K562 (cell line): ENCODE measurements at regions not wholly inside any gene's neighbourhood (a gene's known extent, or its start where the extent isn't known, plus 50 kb on each side); places are given as distances from the start of the nearest gene placed in this dataset.

Source experiments
- ATAC-seq: fragments of 200-7000 bp; cut with Tn5 transposase; 3 replicates; pipeline ENCODE4 v1.9.1; 2020; ENCODE audit warnings: moderate library complexity
- BruUV-seq: library from RNA; stranded (reverse); fragments of 400-500 nt; replicated peaks from 2 replicates; lab custom pipeline; 2021; lab: Mats Ljungman, UMichigan
- CTCF ChIA-PET: fragments of 300-600 bp; formaldehyde crosslinking; extraction: SDS; loops from one replicate; lab custom pipeline; 2021; ENCODE audit warnings: low intra/inter-chr PET ratio; lab: Yijun Ruan, JAX
- POLR2A ChIA-PET: fragments of 300-600, 350-650 bp; sonication (Branson Sonifier 250); formaldehyde crosslinking; extraction: SDS; loops from one replicate; lab custom pipeline; 2021; ENCODE audit warnings: antibody characterized with exemption, inconsistent platforms; lab: Yijun Ruan, JAX
- DNase-seq, 4 experiments: peaks; one replicate each; pipeline versions ENCODE4 v3.0.0 to v3.0.0-alpha.2; 2011 to 2018; ENCODE audit warnings: low spot score in 3 of 4, mixed read lengths in 3 of 4; ENCODE audit errors: extremely low read depth in 1 of 4
- FAIRE-seq: peaks from 2 replicates; lab custom pipeline; 2011; peaks lifted over from hg19 to GRCh38; lab: Jason Lieb, UNC
- H2AFZ ChIP-seq: 2 replicates; pipeline ENCODE4 v1.6.0; 2011; ENCODE audit warnings: low read depth, low read length, control low read depth, inconsistent platforms
- H3K27ac ChIP-seq: fragments of 200-600 bp; 3 replicates; pipeline ENCODE4 v1.8.0; 2011; ENCODE audit warnings: low read depth, mild to moderate bottlenecking, control low read depth, inconsistent platforms, low read length, moderate library complexity, mixed read lengths; ENCODE audit errors: extremely low read depth
- H3K27me3 ChIP-seq, 2 experiments: fragments of 300-600 bp in 1 of 2; 2 replicates in 1 of 2; 3 replicates in 1 of 2; pipeline versions ENCODE4 v1.6.0 to v1.8.0; 2011; ENCODE audit warnings: inconsistent platforms in 2 of 2, low read length in 2 of 2, mild to moderate bottlenecking in 1 of 2, mixed read lengths in 1 of 2, moderate library complexity in 1 of 2; ENCODE audit not compliant: control insufficient read depth in 2 of 2, insufficient read depth in 2 of 2
- H3K36me3 ChIP-seq: fragments of 300-600 bp; 3 replicates; pipeline ENCODE4 v1.8.0; 2011; ENCODE audit warnings: mild to moderate bottlenecking, low read length, inconsistent platforms; ENCODE audit not compliant: control insufficient read depth, insufficient read depth
- H3K4me1 ChIP-seq, 2 experiments: fragments of 200-600 bp in 1 of 2; replicated peaks in 1 of 2; 2 replicates in 1 of 2; 3 replicates in 1 of 2; pipeline versions ENCODE4 v1.5.1 to v1.8.0; 2011; ENCODE audit warnings: inconsistent platforms in 2 of 2, low read length in 2 of 2, mild to moderate bottlenecking in 1 of 2, mixed read lengths in 1 of 2, moderate library complexity in 1 of 2; ENCODE audit not compliant: control insufficient read depth in 2 of 2, insufficient read depth in 2 of 2
- H3K4me2 ChIP-seq: 2 replicates; pipeline ENCODE4 v1.6.1; 2011; ENCODE audit warnings: low read length, control low read depth, inconsistent platforms, mixed read lengths; ENCODE audit not compliant: insufficient read depth
- H3K4me3 ChIP-seq: fragments of 200-600 bp; sonication (generic), shearing (Covaris generic); 2 replicates; pipeline ENCODE4 v1.5.1; 2016; ENCODE audit warnings: control low read depth, inconsistent platforms
- H3K79me2 ChIP-seq: fragments of 200-600 bp; 3 replicates; pipeline ENCODE4 v1.8.0; 2011; ENCODE audit warnings: low read length, inconsistent platforms; ENCODE audit not compliant: control insufficient read depth, insufficient read depth
- H3K9ac ChIP-seq, 2 experiments: 2 replicates each; pipeline versions ENCODE4 v1.6.0 to v1.6.1; 2011; ENCODE audit warnings: low read depth in 2 of 2, low read length in 2 of 2, control low read depth in 1 of 2, inconsistent platforms in 1 of 2, mild to moderate bottlenecking in 1 of 2, mixed read lengths in 1 of 2; ENCODE audit not compliant: insufficient read depth in 1 of 2
- H3K9me1 ChIP-seq: one replicate; pipeline ENCODE4 v1.6.0; 2011; ENCODE audit warnings: inconsistent platforms, mild to moderate bottlenecking, low read length, moderate library complexity; ENCODE audit not compliant: control insufficient read depth, insufficient read depth
- H3K9me3 ChIP-seq: replicated peaks from 2 replicates; pipeline ENCODE4 v1.5.1; 2011; ENCODE audit warnings: low read depth, low read length, inconsistent platforms; ENCODE audit not compliant: control insufficient read depth, insufficient read depth
- H4K20me1 ChIP-seq: replicated peaks from 2 replicates; pipeline ENCODE4 v1.6.1; 2011; ENCODE audit warnings: low read length, inconsistent platforms, mixed read lengths; ENCODE audit not compliant: control insufficient read depth, insufficient read depth
- MED1 ChIP-seq: sonication (generic); formaldehyde crosslinking; IDR thresholded peaks from 2 replicates; pipeline ENCODE4 v1.8.1; 2023; ENCODE audit warnings: missing genetic modification reagents, borderline replicate concordance
- ZFX ChIP-seq: sonication (generic); formaldehyde crosslinking; IDR thresholded peaks from 2 replicates; pipeline ENCODE4 v1.8.0; 2022; ENCODE audit warnings: mild to moderate bottlenecking, missing genetic modification reagents, moderate library complexity
- ZNF778 ChIP-seq: fragments of 450-650 bp; formaldehyde crosslinking; IDR thresholded peaks from 2 replicates; pipeline ENCODE4 v1.4.0; 2020; ENCODE audit warnings: mild to moderate bottlenecking, moderate library complexity
- WGBS: fragments of 100-300 bp; shearing (Covaris generic); methylation state at CpG from one replicate; pipeline ENCODE4 v1.1.6; 2016; ENCODE audit warnings: low coverage, mixed read lengths; ENCODE audit not compliant: insufficient coverage; ENCODE audit errors: missing lambda C conversion rate; 5-methylcytosine and 5-hydroxymethylcytosine counted together
- in situ Hi-C: fragments of 300-500 bp; cut with MboI; formaldehyde crosslinking; loops from 4 replicates; pipeline ENCODE4 v1.15.0; 2018; ENCODE audit warnings: inconsistent platforms, mixed read lengths
- intact Hi-C: fragments of 100-400 bp; cut with micrococcal nuclease; formaldehyde crosslinking; loops from 2 replicates; pipeline ENCODE4 v1.14.2; 2022
- TF ChIP-seq, protein P1 (sequence below), 3 experiments: IDR thresholded peaks in 2 of 3; conservative IDR thresholded peaks in 1 of 3; 2 replicates each; pipeline ENCODE4 v1.5.1; 2011 to 2012; ENCODE audit warnings: low read length in 3 of 3, mild to moderate bottlenecking in 3 of 3, control low read depth in 2 of 3, improper control_type of control experiment in 1 of 3, inconsistent platforms in 1 of 3, low read depth in 1 of 3, mixed read lengths in 1 of 3, moderate library complexity in 1 of 3; ENCODE audit not compliant: insufficient read depth in 2 of 3

DNA sequence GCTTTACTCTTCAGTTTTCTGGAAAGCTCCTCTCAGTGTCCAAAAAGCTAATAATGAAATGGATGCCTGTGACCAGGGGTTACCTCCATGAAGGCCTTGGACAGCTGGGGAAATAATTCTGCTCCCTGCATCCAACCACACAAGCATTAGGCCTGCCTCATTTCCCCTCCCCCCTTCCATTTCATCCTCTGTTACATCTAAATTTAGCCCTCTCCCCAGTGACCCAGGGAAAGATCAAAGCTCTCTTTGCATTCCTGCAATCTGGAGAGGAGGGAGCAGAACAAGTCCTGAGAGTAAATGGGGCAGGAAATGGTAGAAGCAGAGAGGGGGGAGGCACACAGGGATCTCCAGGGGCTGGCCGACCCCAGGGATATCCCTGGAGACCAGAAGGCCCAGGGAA is 452.7 kb downstream of the TSHZ3 start:
- FAIRE-seq (no peak), DNase-seq (no peak), ATAC-seq (no peak)
- H3K36me3 ChIP-seq, result no peaks in the 10 kb centered on the region
- no peaks in the 10 kb centered on the region for H3K27me3 ChIP-seq
- intact Hi-C loops (no loop called here), in situ Hi-C loops (no loop called here)
- H3K9me1 ChIP-seq, result no peaks in the 10 kb centered on the region
- no peaks in the 10 kb centered on the region for H3K9me3 ChIP-seq
- no peak overlapping the region for H3K4me3 ChIP-seq
- TF ChIP-seq MED1 (CRISPR knock-in tag) (no peak), ZFX (no peak)
- H3K4me2 ChIP-seq, result no peak overlapping the region
- ChIA-PET POLR2A (no interaction called here), CTCF (no interaction called here)
- no peak overlapping the region for H2AFZ ChIP-seq
- H3K4me1 ChIP-seq, result no peaks in the 10 kb centered on the region
- BruUV-seq, result no TSS peak
- H3K9ac ChIP-seq, result no peak overlapping the region
- H3K79me2 ChIP-seq, result no peaks in the 10 kb centered on the region
- no peaks in the 10 kb centered on the region for H4K20me1 ChIP-seq
- WGBS, result 0% methylated on average over 1 of the region's 1 CpG
- H3K27ac ChIP-seq, result no peak overlapping the region

DNA sequence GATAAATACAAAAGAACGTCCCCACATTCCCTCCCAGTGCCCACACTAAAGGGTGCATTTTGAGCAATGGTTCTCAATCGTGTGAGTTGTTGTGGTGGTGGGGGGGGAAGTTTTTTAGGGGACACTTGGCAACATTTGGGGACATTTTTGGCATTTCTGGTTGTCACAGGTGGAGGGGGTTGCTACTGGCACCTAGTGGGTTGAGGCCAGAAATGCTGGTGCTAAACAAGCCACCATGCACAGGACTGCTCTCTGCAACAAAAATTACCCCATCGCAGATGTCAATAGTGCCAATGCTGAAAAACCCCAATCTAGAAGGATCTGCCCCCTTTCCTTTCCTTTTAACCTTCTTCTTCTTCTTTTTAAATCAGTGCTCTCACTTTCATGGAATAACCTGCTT is 453.3 kb downstream of the TSHZ3 start:
- Histone ChIP-seq H3K9me1 (no peaks in the 10 kb centered on the region), H3K36me3 (no peaks in the 10 kb centered on the region), H3K27ac (no peak overlapping the region), H3K4me1 (no peaks in the 10 kb centered on the region), H4K20me1 (no peaks in the 10 kb centered on the region), H3K9me3 (no peaks in the 10 kb centered on the region), H3K4me3 (no peak overlapping the region), H3K9ac (no peak overlapping the region), H3K4me2 (no peak overlapping the region)
- CTCF ChIA-PET, result no interaction called here
- 0% methylated on average over 3 of the region's 3 CpGs for WGBS
- intact Hi-C loops, result no loop called here
- BruUV-seq, result no TSS peak
- TF ChIP-seq, protein P1, sequence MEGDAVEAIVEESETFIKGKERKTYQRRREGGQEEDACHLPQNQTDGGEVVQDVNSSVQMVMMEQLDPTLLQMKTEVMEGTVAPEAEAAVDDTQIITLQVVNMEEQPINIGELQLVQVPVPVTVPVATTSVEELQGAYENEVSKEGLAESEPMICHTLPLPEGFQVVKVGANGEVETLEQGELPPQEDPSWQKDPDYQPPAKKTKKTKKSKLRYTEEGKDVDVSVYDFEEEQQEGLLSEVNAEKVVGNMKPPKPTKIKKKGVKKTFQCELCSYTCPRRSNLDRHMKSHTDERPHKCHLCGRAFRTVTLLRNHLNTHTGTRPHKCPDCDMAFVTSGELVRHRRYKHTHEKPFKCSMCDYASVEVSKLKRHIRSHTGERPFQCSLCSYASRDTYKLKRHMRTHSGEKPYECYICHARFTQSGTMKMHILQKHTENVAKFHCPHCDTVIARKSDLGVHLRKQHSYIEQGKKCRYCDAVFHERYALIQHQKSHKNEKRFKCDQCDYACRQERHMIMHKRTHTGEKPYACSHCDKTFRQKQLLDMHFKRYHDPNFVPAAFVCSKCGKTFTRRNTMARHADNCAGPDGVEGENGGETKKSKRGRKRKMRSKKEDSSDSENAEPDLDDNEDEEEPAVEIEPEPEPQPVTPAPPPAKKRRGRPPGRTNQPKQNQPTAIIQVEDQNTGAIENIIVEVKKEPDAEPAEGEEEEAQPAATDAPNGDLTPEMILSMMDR (IDR thresholded peaks at IDR 0.05 in 2 of 3, conservative IDR thresholded peaks at IDR 0.05 in 1 of 3; ENCODE audit: insufficient read depth in 2 of 3, low read depth in 1 of 3, low read length in 3 of 3), result peak in 1 of 3 experiments; percentile 15; a peak in 1 of 6 replicates
- TF ChIP-seq ZNF778 (CRISPR knock-in tag), result no peak
- TF ChIP-seq, all 486 proteins: peak for 1
- POLR2A ChIA-PET, result no interaction called here
- in situ Hi-C loops, result no loop called here
- no peaks in the 10 kb centered on the region for H3K27me3 ChIP-seq
- ATAC-seq, result no peak
- no peaks in the 10 kb centered on the region for H3K79me2 ChIP-seq
- DNase-seq, result no peak
- FAIRE-seq, result no peak
- no peak overlapping the region for H2AFZ ChIP-seq
